IPS-20b (cell line): ENCODE measurements at regions not wholly inside any gene's neighbourhood (a gene's known extent, or its start where the extent isn't known, plus 50 kb on each side); places are given as distances from the start of the nearest gene placed in this dataset.
"Not testable (repeated sequence)": the region's sequence is repeated elsewhere in the genome, so short reads cannot be mapped to it uniquely, and the experiment has no call there.

Experiments used
- H3K27ac ChIP-seq: one replicate; pipeline ENCODE4 v1.5.1; 2013; ENCODE audit warnings: low read length
- H3K27me3 ChIP-seq: 2 replicates; pipeline ENCODE4 v1.6.1; 2013; ENCODE audit warnings: mild to moderate bottlenecking, low read length, inconsistent platforms; ENCODE audit not compliant: insufficient read depth
- H3K36me3 ChIP-seq: 2 replicates; pipeline ENCODE4 v1.6.1; 2013; ENCODE audit warnings: low read depth, mild to moderate bottlenecking, inconsistent platforms, low read length, moderate library complexity; ENCODE audit not compliant: insufficient read depth
- H3K4me1 ChIP-seq: 2 replicates; pipeline ENCODE4 v1.6.1; 2013; ENCODE audit warnings: mild to moderate bottlenecking, control low read depth, inconsistent platforms, low read length, moderate library complexity; ENCODE audit not compliant: insufficient read depth
- H3K4me3 ChIP-seq: 2 replicates; pipeline ENCODE4 v1.5.1; 2013; ENCODE audit warnings: mild to moderate bottlenecking, low read length, inconsistent platforms
- H3K9ac ChIP-seq: 2 replicates; pipeline ENCODE4 v1.6.1; 2013; ENCODE audit warnings: low read depth, mild to moderate bottlenecking, inconsistent platforms, low read length, moderate library complexity
- H3K9me3 ChIP-seq: 2 replicates; pipeline ENCODE4 v1.6.1; 2013; ENCODE audit warnings: mild to moderate bottlenecking, low read depth, low read length, inconsistent platforms; ENCODE audit not compliant: insufficient read depth

DNA sequence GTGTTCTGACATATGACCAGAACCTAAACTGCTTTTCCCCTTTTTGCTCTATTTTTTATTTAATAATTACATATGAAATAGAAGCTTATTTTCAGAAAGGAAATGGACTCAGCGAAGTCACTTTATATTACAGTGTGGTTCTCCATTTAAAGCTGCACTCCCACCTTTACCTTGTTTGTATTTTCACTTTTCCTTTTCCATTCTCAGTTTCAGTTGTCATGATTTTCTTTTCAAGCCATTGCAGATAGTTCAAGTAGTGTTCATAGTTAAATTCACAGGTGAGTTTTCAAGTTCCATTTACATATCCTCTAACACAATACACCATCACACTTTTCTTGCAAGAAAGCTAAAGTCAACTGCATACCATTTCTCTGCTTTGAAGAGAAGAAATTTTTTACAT is 400.2 kb downstream of the HACE1 start:
- H3K9me3 ChIP-seq: no peaks in the 10 kb centered on the region
- no peaks in the 10 kb centered on the region for H3K27me3 ChIP-seq
- no peak overlapping the region for H3K4me3 ChIP-seq
- H3K9ac ChIP-seq: no peak overlapping the region
- no peaks in the 10 kb centered on the region for H3K4me1 ChIP-seq
- H3K36me3 ChIP-seq: no peaks in the 10 kb centered on the region
- no peak overlapping the region for H3K27ac ChIP-seq

DNA sequence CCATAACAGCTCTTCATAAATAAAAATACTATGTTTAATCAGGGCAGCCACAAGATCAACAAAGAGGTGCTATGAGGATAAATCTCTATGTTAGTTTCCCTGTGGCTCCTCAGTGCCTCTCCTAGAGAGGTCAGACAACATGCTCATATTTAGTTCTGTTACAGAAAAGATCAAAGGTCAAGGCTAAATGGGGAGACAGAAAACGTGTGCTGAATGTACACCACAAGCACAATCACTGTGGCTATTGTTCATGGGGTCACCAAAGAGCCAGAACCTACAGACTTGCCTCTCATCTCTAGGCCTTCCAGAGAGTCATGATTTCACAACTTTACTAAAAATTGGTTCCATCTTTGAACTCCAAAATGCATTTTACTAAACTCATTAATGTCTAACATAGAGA is 409.8 kb downstream of the HACE1 start:
- Histone ChIP-seq H3K4me3 (no peak overlapping the region), H3K27ac (no peak overlapping the region), H3K9me3 (no peaks in the 10 kb centered on the region), H3K27me3 (no peaks in the 10 kb centered on the region), H3K36me3 (no peaks in the 10 kb centered on the region), H3K4me1 (no peaks in the 10 kb centered on the region), H3K9ac (no peak overlapping the region)

DNA sequence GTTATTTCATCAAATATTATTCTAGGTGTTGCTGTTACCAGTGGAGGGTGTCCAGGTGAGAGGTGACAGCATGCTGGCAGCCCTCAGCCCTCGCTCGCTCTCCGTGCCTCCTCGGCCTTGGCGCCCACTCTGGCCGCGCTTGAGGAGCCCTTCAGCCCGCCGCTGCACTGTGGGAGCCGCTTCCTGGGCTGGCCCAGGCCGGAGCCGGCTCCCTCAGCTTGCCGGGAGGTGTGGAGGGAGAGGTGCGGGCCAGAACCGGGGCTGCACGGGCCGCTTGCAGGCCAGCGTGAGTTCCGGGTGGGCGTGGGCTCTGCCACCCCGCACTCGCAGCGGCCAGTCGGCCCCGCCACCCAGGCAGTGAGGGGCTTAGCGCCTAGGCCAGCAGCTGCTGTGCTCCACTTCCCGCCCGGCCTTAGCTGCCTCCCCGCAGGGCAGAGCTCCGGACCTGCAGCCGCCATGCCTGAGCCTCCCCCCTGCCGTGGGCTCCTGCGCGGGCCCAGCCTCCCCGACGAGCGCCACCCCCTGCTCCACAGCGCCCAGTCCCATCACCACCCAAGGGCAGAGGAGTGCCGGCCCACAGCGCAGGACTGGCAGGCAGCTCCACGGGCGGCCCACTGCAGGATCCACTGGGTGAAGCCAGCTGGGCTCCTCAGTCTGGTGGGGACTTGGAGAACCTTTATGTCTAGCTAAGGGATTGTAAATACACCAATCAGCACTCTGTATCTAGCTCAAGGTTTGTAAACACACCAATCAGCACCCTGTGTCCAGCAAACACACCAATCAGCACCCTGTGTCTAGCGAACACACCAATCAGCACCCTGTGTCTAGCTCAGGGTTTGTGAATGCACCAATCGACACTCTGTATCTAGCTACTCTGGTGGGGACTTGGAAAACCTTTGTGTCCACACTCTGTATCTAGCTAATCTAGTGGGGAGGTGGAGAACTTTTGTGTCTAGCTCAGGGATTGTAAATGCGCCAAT is 413.3 kb downstream of the HACE1 start:
- H3K27ac ChIP-seq, H3K4me3 ChIP-seq, H3K36me3 ChIP-seq, H3K9me3 ChIP-seq, H3K27me3 ChIP-seq, H3K4me1 ChIP-seq, H3K9ac ChIP-seq: not testable (repeated sequence)

DNA sequence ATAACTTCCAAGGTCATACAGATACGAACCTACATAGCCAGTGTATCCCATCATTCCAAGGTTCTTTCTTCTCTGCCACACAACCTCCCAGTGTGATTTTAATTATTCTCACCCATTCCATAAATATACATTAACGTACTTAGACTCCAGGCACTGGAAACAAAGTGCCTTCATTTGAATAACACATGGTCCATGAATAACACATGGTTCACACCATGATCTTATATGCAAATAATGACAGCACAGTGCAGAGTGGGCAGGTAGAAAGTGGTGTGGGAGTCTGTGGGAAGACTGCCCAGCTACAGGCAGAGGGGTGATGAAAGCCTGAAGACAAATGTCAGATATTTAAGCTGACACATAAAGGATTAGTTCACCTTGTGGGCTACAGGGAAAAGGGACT is 425.2 kb downstream of the HACE1 start:
- Histone ChIP-seq H3K9me3 (no peaks in the 10 kb centered on the region), H3K4me3 (no peak overlapping the region), H3K27me3 (no peaks in the 10 kb centered on the region), H3K4me1 (no peaks in the 10 kb centered on the region), H3K36me3 (no peaks in the 10 kb centered on the region), H3K9ac (no peak overlapping the region), H3K27ac (no peak overlapping the region)

DNA sequence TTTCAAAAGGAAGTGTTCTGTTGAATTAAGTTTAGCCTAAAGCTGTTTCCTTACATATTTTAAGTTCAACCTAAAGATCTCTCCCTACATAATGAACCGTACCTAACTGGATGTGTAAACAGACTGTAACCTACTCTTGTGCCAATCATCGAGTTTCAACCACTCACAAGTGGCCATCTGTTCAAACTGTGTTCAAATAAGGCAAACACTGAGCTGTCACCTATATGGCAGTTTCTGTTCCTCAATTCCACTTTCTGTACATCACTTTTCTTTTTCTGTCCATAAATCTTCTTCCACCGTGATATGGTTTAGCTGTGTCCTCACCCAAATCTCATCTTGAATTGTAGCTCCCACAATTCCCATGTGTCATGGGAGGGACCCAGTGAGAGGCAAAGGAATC is 428.6 kb downstream of the HACE1 start:
- H3K27ac ChIP-seq: no peak overlapping the region
- no peak overlapping the region for H3K9ac ChIP-seq
- H3K4me3 ChIP-seq: no peak overlapping the region
- peaks cover 8% of the 10 kb centered on the region for H3K9me3 ChIP-seq
- no peaks in the 10 kb centered on the region for H3K27me3 ChIP-seq
- H3K4me1 ChIP-seq: no peaks in the 10 kb centered on the region
- H3K36me3 ChIP-seq: no peaks in the 10 kb centered on the region

DNA sequence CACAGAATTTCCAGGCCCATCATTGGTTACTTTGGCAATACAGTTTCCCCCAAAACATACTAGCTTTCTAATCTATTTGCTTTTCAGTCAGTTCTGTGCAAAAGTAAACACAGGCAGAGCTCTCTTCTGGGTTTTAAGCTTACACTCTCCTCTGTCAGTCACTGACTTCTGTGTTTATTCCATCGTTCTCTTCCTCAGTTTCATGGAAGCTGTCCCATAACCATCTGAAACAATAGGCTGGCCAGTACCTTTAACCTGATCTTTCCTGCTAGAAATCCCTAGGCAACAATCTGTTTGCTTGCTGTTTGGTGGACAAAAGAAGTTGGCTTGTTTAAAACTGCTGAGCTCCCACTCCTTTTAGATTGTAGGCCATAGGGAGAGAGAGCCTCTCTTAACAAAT is 431.5 kb downstream of the HACE1 start:
- Histone ChIP-seq H3K4me1 (no peaks in the 10 kb centered on the region), H3K27me3 (no peaks in the 10 kb centered on the region), H3K9ac (no peak overlapping the region), H3K27ac (no peak overlapping the region), H3K4me3 (no peak overlapping the region), H3K9me3 (peaks cover 8% of the 10 kb centered on the region), H3K36me3 (no peaks in the 10 kb centered on the region)

DNA sequence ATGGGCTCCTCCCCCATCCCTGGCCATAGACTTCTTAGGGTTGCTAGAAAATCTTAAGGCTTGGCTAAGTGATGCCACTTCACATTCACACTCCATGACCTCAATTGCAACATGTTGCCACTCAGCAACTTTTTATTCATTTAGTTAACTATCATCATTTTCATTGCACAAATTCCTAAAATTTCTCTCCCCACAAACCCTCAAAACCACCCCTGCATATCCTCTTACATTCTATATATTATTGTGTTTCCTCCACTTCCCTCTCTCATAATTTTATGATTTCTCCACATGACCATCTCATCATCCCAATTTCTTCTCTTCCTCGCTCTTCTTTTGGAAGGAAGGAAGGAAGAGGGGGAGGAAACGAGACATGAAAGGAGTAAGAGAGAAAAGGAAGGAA is 436.0 kb downstream of the HACE1 start:
- Histone ChIP-seq H3K27me3 (no peaks in the 10 kb centered on the region), H3K4me1 (no peaks in the 10 kb centered on the region), H3K4me3 (no peak overlapping the region), H3K27ac (no peak overlapping the region), H3K9ac (no peak overlapping the region), H3K36me3 (no peaks in the 10 kb centered on the region), H3K9me3 (peaks cover 8% of the 10 kb centered on the region)

DNA sequence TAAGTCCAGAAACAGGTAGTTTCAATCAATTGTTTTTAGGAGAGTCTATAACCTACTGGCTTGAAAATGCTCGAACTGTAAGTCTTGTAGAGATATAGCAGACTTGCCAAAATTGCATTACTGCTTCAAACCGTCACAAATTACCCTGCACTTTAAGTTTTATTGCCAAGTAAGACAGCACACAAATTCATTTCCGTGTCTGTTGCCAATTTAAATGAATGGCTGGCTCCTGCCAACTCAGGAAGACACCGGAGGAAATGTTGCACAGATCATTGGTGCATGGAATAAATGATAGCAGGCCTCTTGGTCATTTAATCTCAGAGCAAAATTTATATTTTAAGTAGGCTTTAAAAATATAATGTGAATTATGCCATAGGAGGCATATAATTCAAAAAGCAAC is 438.1 kb downstream of the HACE1 start:
- Histone ChIP-seq H3K27me3 (no peaks in the 10 kb centered on the region), H3K27ac (no peak overlapping the region), H3K9me3 (no peaks in the 10 kb centered on the region), H3K9ac (no peak overlapping the region), H3K36me3 (no peaks in the 10 kb centered on the region), H3K4me1 (no peaks in the 10 kb centered on the region), H3K4me3 (no peak overlapping the region)

DNA sequence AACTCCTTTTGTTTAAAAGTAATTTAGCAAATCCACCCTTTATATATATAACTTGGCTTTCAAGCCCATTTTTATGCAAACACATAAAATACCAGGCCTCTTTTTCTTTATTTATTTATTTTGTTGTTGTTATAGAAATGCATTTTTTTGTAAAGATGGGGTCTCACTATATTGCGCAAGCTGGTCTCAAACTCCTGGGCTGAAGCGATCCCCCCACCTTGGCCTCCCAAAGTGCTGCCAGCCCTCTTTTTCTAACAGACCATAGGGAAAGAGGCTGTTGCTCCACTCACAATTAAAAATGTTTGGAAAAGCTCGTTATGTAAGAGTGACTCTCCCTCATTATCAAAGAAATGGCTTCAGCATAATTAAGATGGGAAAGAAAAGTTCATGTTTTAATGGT is 440.9 kb downstream of the HACE1 start:
- H3K27ac ChIP-seq: no peak overlapping the region

DNA sequence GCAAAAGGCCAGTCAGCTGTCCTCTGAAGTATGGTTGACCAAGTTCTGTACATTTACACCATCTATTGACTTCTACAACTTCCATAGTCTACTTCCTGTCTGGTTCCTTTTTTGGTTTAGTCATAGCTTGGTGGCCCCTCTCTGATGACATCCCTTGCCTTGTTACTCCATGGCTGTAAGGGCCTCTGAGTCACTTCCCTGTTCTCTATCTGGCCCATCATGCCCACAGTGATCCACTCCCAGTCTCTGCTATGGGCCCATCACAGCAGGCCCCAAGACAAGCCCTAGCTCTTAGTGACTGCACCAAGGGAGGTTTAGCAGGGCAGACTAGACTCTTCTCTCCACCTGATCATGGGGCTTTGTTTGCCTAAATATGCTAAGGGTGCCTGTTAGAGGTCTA is 441.6 kb downstream of the HACE1 start:
- Histone ChIP-seq H3K4me3 (no peak overlapping the region), H3K9me3 (no peaks in the 10 kb centered on the region), H3K27ac (no peak overlapping the region), H3K4me1 (no peaks in the 10 kb centered on the region), H3K36me3 (no peaks in the 10 kb centered on the region), H3K27me3 (no peaks in the 10 kb centered on the region), H3K9ac (no peak overlapping the region)

More for the DNA sequence above, 440.9 kb downstream of the HACE1 start:
- Histone ChIP-seq H3K27me3 (no peaks in the 10 kb centered on the region), H3K9ac (no peak overlapping the region), H3K9me3 (no peaks in the 10 kb centered on the region), H3K36me3 (no peaks in the 10 kb centered on the region), H3K4me3 (no peak overlapping the region), H3K4me1 (no peaks in the 10 kb centered on the region)

DNA sequence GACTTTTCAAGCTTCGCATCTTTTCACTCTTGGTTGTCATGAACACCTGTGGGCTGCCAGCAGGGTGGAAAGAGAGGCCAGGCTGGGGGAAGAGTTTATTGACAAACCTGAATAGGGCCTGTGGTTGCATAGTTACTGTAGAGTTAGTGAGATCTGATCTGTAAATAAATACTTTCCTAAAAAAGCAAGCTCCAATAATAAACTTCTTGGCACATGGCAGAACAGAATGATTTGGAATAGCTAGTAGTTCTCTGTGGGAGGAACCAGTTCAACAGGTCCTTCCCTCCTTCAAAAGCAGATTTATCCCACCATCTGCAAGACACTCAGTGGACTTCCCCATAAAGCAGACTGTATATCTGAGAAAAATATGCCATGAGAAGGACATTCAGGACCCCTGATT is 445.0 kb downstream of the HACE1 start:
- no peaks in the 10 kb centered on the region for H3K27me3 ChIP-seq
- H3K36me3 ChIP-seq: no peaks in the 10 kb centered on the region
- H3K9me3 ChIP-seq: no peaks in the 10 kb centered on the region
- H3K4me3 ChIP-seq: no peak overlapping the region
- no peaks in the 10 kb centered on the region for H3K4me1 ChIP-seq
- H3K27ac ChIP-seq: no peak overlapping the region
- H3K9ac ChIP-seq: no peak overlapping the region

DNA sequence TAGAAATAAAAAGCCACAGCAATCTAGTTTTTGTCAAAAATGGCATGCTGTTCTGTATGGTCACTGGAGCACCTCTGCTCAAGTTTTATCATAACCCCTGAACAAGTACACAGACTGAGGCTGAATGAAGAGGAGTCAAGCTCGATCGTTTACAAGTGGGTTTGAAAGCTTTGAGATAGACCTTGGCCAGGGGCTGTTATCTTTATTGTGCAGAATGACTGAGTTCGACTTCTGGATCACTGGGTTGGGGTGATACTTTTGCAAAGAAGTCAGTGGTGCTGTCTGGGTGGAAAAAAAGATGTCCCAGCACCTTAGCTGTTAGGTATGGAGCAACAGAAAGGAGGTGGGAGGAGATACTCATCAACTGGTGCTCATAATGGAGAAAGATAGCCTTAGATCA is 446.0 kb downstream of the HACE1 start:
- Histone ChIP-seq H3K27ac (no peak overlapping the region), H3K36me3 (no peaks in the 10 kb centered on the region), H3K27me3 (no peaks in the 10 kb centered on the region), H3K9me3 (no peaks in the 10 kb centered on the region), H3K4me3 (no peak overlapping the region), H3K4me1 (no peaks in the 10 kb centered on the region), H3K9ac (no peak overlapping the region)
